Thyroid gland (tissue), 4 donors: ENCODE measurements at regions not wholly inside any gene's neighbourhood (a gene's known extent, or its start where the extent isn't known, plus 50 kb on each side); places are given as distances from the start of the nearest gene placed in this dataset.

Experiments used
- CTCF ChIP-seq, 6 experiments: fragments of 200-600 bp in 3 of 6; fragments of 450-650 bp in 3 of 6; sonication (generic) in 3 of 6; IDR thresholded peaks; one replicate each; pipeline ENCODE4 v1.5.1; 2016 to 2019; ENCODE audit warnings: antibody characterized with exemption in 6 of 6, mild to moderate bottlenecking in 2 of 6, inconsistent platforms in 1 of 6, moderate library complexity in 1 of 6
- POLR2A ChIP-seq, 2 donors: fragments of 450-650 bp; IDR thresholded peaks; one replicate each; pipeline ENCODE4 v1.6.1; 2017; ENCODE audit warnings: antibody characterized with exemption in 2 of 2, mild to moderate bottlenecking in 2 of 2, moderate library complexity in 1 of 2

- TF ChIP-seq POLR2A (IDR thresholded peaks at IDR 0.05) (no peak), CTCF (IDR thresholded peaks at IDR 0.05) (no peak)
These were observed 115.4 kb upstream of the BTN3A2 start for GRCh38 chr6:26249707-26249956.
